ENCODE measurements at regions not wholly inside any gene's neighbourhood (a gene's known extent, or its start where the extent isn't known, plus 50 kb on each side); places are given as distances from the start of the nearest gene placed in this dataset.

DNA sequence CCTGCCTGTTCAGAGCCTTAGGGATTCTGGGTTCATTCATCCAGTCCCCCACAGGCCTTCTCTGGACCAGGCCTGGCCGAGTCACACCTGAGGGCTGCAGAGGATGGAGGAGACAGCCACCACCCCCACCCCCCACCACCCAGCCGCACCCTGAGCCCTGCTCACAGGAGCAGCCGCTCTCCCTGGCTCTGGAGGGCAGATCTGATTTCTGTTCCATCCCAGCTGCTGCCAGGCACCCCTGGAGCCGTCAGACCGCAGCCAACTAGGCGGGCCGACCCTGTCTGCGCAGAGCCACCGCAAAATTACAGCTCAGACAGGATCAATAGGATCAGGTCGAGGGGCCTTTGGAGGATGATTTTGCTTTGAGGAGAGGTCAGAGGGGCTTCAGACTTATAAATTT, 154.6 kb upstream of the MYL2 start:
- Histone ChIP-seq H3K27ac (ENCODE audit: control insufficient read depth, insufficient read depth) (no peak overlapping the region), H3K79me2 (ENCODE audit: control insufficient read depth, insufficient read depth, low read length) (no peaks in the 10 kb centered on the region), H3K4me2 (ENCODE audit: control insufficient read depth, insufficient read depth) (no peak overlapping the region), H3K4me3 (no peak overlapping the region), H4K20me1 (ENCODE audit: control insufficient read depth, insufficient read depth) (no peaks in the 10 kb centered on the region; the same call in 1 of the 2 replicates), H2AFZ (ENCODE audit: control insufficient read depth, low read depth, low read length) (no peak overlapping the region), H3K9me3 (replicated peaks; ENCODE audit: control insufficient read depth, insufficient read depth, low read length) (no peaks in the 10 kb centered on the region), H3K4me1 (ENCODE audit: control insufficient read depth, insufficient read depth, low read length) (no peaks in the 10 kb centered on the region), H3K36me3 (ENCODE audit: control insufficient read depth in 2 of 2, insufficient read depth in 2 of 2, low read length in 1 of 2) (no peaks in the 10 kb centered on the region), H3K9ac (ENCODE audit: control insufficient read depth, insufficient read depth, low read length) (no peak overlapping the region), H3K27me3 (replicated peaks in 1 of 2; ENCODE audit: control insufficient read depth in 2 of 2, insufficient read depth in 2 of 2, low read length in 1 of 2) (no peaks in the 10 kb centered on the region; a peak in 2 of 4 replicates)
- ATAC-seq (no peak), DNase-seq (ENCODE audit: low read depth, low spot score) (no peak), FAIRE-seq (no peak)
- POLR2A ChIA-PET = no interaction called here
- whole genome bisulfite sequencing (ENCODE audit: insufficient coverage, insufficient replicate concordance, low lambda C conversion rate, missing lambda C conversion rate) = 58% methylated on average over 8 of the region's 10 CpGs
- intact Hi-C loops (cut with micrococcal nuclease; ENCODE audit: unreplicated experiment) (no loop called here), in situ Hi-C loops (cut with MboI) (no loop called here)
- CTCF ChIA-PET = no interaction called here
- BruUV-seq (replicated peaks) = no TSS peak
- SMC1A ChIA-PET (ENCODE audit: uncharacterized antibody, unreplicated experiment) = no interaction called here
- RAD21 ChIA-PET (ENCODE audit: unreplicated experiment) = no interaction called here
- TF ChIP-seq, protein P1, sequence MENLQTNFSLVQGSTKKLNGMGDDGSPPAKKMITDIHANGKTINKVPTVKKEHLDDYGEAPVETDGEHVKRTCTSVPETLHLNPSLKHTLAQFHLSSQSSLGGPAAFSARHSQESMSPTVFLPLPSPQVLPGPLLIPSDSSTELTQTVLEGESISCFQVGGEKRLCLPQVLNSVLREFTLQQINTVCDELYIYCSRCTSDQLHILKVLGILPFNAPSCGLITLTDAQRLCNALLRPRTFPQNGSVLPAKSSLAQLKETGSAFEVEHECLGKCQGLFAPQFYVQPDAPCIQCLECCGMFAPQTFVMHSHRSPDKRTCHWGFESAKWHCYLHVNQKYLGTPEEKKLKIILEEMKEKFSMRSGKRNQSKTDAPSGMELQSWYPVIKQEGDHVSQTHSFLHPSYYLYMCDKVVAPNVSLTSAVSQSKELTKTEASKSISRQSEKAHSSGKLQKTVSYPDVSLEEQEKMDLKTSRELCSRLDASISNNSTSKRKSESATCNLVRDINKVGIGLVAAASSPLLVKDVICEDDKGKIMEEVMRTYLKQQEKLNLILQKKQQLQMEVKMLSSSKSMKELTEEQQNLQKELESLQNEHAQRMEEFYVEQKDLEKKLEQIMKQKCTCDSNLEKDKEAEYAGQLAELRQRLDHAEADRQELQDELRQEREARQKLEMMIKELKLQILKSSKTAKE (IDR thresholded peaks at IDR 0.05; ENCODE audit: low read depth, poor library complexity, severe bottlenecking) = no peak
- TF ChIP-seq NFIC (IDR thresholded peaks at IDR 0.05; ENCODE audit: low read depth, low read length) = no peak
- no peak for TF ChIP-seq ZNF384 (IDR thresholded peaks at IDR 0.05; ENCODE audit: borderline replicate concordance, low read depth, low read length)
- no peak for TF ChIP-seq BMI1 (IDR thresholded peaks at IDR 0.05; ENCODE audit: borderline replicate concordance)
- no peak for TF ChIP-seq TARDBP (IDR thresholded peaks at IDR 0.05; ENCODE audit: borderline replicate concordance)
- no peak for TF ChIP-seq NFXL1 (IDR thresholded peaks at IDR 0.05; ENCODE audit: borderline replicate concordance)
- no peak for TF ChIP-seq NRF1 (conservative IDR thresholded peaks at IDR 0.05; ENCODE audit: low read depth, low read length)
- TF ChIP-seq, protein P2, sequence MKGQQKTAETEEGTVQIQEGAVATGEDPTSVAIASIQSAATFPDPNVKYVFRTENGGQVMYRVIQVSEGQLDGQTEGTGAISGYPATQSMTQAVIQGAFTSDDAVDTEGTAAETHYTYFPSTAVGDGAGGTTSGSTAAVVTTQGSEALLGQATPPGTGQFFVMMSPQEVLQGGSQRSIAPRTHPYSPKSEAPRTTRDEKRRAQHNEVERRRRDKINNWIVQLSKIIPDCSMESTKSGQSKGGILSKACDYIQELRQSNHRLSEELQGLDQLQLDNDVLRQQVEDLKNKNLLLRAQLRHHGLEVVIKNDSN (IDR thresholded peaks at IDR 0.05; ENCODE audit: borderline replicate concordance, extremely low read length, insufficient read depth, low read depth, low read length) = no peak
